Breast epithelium (tissue), 3 donors: ENCODE measurements at regions not wholly inside any gene's neighbourhood (a gene's known extent, or its start where the extent isn't known, plus 50 kb on each side); places are given as distances from the start of the nearest gene placed in this dataset.

ENCODE experiments used
- POLR2A ChIP-seq: fragments of 450-650 bp; IDR thresholded peaks from one replicate; pipeline ENCODE4 v1.6.1; 2016; ENCODE audit warnings: antibody characterized with exemption, mild to moderate bottlenecking, moderate library complexity
- TF ChIP-seq, protein P1 (sequence below), 3 donors: fragments of 450-650 bp; IDR thresholded peaks; one replicate each; pipeline ENCODE4 v1.5.1; 2016 to 2017; ENCODE audit warnings: antibody characterized with exemption in 3 of 3, mild to moderate bottlenecking in 3 of 3, moderate library complexity in 3 of 3

DNA sequence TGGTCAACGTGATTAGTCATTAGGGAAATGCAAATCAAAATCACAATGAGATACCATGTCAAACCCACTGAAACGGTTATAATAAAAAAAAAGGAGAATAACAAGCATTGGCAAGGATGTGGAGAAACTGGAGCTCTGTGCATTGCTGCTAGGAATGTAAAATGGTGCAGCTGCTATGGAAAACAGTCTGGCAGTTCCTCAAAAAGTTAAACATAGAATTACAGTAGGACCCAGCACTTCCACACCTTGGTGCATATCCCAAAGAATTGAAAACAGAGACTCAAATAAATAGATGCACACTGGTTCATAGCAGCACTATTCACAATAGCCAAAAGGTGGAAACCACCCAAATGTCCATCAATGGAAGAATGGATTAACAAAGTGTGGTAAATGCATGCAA, 201.5 kb upstream of the TUT7 start:
- TF ChIP-seq, protein P1, sequence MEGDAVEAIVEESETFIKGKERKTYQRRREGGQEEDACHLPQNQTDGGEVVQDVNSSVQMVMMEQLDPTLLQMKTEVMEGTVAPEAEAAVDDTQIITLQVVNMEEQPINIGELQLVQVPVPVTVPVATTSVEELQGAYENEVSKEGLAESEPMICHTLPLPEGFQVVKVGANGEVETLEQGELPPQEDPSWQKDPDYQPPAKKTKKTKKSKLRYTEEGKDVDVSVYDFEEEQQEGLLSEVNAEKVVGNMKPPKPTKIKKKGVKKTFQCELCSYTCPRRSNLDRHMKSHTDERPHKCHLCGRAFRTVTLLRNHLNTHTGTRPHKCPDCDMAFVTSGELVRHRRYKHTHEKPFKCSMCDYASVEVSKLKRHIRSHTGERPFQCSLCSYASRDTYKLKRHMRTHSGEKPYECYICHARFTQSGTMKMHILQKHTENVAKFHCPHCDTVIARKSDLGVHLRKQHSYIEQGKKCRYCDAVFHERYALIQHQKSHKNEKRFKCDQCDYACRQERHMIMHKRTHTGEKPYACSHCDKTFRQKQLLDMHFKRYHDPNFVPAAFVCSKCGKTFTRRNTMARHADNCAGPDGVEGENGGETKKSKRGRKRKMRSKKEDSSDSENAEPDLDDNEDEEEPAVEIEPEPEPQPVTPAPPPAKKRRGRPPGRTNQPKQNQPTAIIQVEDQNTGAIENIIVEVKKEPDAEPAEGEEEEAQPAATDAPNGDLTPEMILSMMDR (IDR thresholded peaks at IDR 0.05) = no peak
- no peak for TF ChIP-seq POLR2A
